ENCODE measurements at regions not wholly inside any gene's neighbourhood (a gene's known extent, or its start where the extent isn't known, plus 50 kb on each side); places are given as distances from the start of the nearest gene placed in this dataset.

- Histone ChIP-seq H3K36me3 (no peaks in the 10 kb centered on the region), H3K9me3 (ENCODE audit: severe bottlenecking) (no peaks in the 10 kb centered on the region), H3K27me3 (ENCODE audit: insufficient read depth, low read depth, severe bottlenecking) (no peaks in the 10 kb centered on the region), H3K4me3 (ENCODE audit: low read depth, low read length) (no peak overlapping the region), H3K27ac (no peak overlapping the region)
- TF ChIP-seq CTCF (IDR thresholded peaks at IDR 0.05; ENCODE audit: low read depth, low read length), result no peak
- no peak for DNase-seq
Observed at GRCh38 chr4:124025428-124025827, 628.8 kb downstream of the SPRY1 start.

GRCh38 chr4:124028182-124028581, 631.6 kb downstream of the SPRY1 start:
- 0 out of 2 replicates have a peak, but pooled peaks have one; percentile 4 for TF ChIP-seq CTCF (IDR thresholded peaks at IDR 0.05; ENCODE audit: low read depth, low read length)
- Histone ChIP-seq H3K36me3 (no peaks in the 10 kb centered on the region), H3K4me3 (ENCODE audit: low read depth, low read length) (no peak overlapping the region), H3K27me3 (ENCODE audit: insufficient read depth, low read depth, severe bottlenecking) (no peaks in the 10 kb centered on the region), H3K9me3 (ENCODE audit: severe bottlenecking) (no peaks in the 10 kb centered on the region), H3K27ac (no peak overlapping the region)
- no peak for DNase-seq

GRCh38 chr4:124030147-124030546, 633.6 kb downstream of the SPRY1 start:
- no peak overlapping the region for H3K4me3 ChIP-seq (ENCODE audit: low read depth, low read length)
- no peaks in the 10 kb centered on the region for H3K36me3 ChIP-seq
- no peak for TF ChIP-seq CTCF (IDR thresholded peaks at IDR 0.05; ENCODE audit: low read depth, low read length)
- H3K27ac ChIP-seq, result no peak overlapping the region
- no peaks in the 10 kb centered on the region for H3K27me3 ChIP-seq (ENCODE audit: insufficient read depth, low read depth, severe bottlenecking)
- H3K9me3 ChIP-seq (ENCODE audit: severe bottlenecking), result no peaks in the 10 kb centered on the region
- no peak for DNase-seq

GRCh38 chr4:124032035-124032434, 635.4 kb downstream of the SPRY1 start:
- no peak for DNase-seq
- no peak for TF ChIP-seq CTCF (IDR thresholded peaks at IDR 0.05; ENCODE audit: low read depth, low read length)
- H3K9me3 ChIP-seq (ENCODE audit: severe bottlenecking), result no peaks in the 10 kb centered on the region

GRCh38 chr4:124035364-124036041, 638.9 kb downstream of the SPRY1 start:
- H3K27me3 ChIP-seq (ENCODE audit: insufficient read depth, low read depth, severe bottlenecking), result no peaks in the 10 kb centered on the region
- no peak overlapping the region for H3K4me3 ChIP-seq (ENCODE audit: low read depth, low read length)
- H3K9me3 ChIP-seq (ENCODE audit: severe bottlenecking), result no peaks in the 10 kb centered on the region
- no peak for TF ChIP-seq CTCF (IDR thresholded peaks at IDR 0.05; ENCODE audit: low read depth, low read length)
- H3K36me3 ChIP-seq, result no peaks in the 10 kb centered on the region
- DNase-seq, result no peak
- no peak overlapping the region for H3K27ac ChIP-seq

More at GRCh38 chr4:124032035-124032434, 635.4 kb downstream of the SPRY1 start:
- H3K27me3 ChIP-seq (ENCODE audit: insufficient read depth, low read depth, severe bottlenecking), result no peaks in the 10 kb centered on the region
- H3K4me3 ChIP-seq (ENCODE audit: low read depth, low read length), result no peak overlapping the region
- no peaks in the 10 kb centered on the region for H3K36me3 ChIP-seq
- no peak overlapping the region for H3K27ac ChIP-seq

GRCh38 chr4:124037236-124037635, 640.6 kb downstream of the SPRY1 start:
- H3K36me3 ChIP-seq, result no peaks in the 10 kb centered on the region
- no peak for DNase-seq
- no peak overlapping the region for H3K27ac ChIP-seq
- no peaks in the 10 kb centered on the region for H3K9me3 ChIP-seq (ENCODE audit: severe bottlenecking)
- no peak overlapping the region for H3K4me3 ChIP-seq (ENCODE audit: low read depth, low read length)
- no peaks in the 10 kb centered on the region for H3K27me3 ChIP-seq (ENCODE audit: insufficient read depth, low read depth, severe bottlenecking)
- TF ChIP-seq CTCF (IDR thresholded peaks at IDR 0.05; ENCODE audit: low read depth, low read length), result no peak
